ENCODE measurements at regions not wholly inside any gene's neighbourhood (a gene's known extent, or its start where the extent isn't known, plus 50 kb on each side); places are given as distances from the start of the nearest gene placed in this dataset.

- DNase-seq (ENCODE audit: low read depth), result no peak
- TF ChIP-seq CTCF (IDR thresholded peaks at IDR 0.05; ENCODE audit: low read depth, low read length) (no peak), MAX (IDR thresholded peaks at IDR 0.05; ENCODE audit: low read depth, low read length) (no peak), POLR2A (IDR thresholded peaks at IDR 0.05; ENCODE audit: extremely low read depth, insufficient read length) (no peak), MYC (IDR thresholded peaks at IDR 0.05; ENCODE audit: low read depth, low read length) (no peak)
These were observed 242.8 kb downstream of the GLI2 start for GRCh38 chr2:120978359-120979050.

GRCh38 chr2:120979398-120979797 is 243.7 kb downstream of the GLI2 start:
- H3K4me3 ChIP-seq (ENCODE audit: low read depth, low read length), result no peak overlapping the region
- TF ChIP-seq POLR2A (IDR thresholded peaks at IDR 0.05; ENCODE audit: extremely low read depth, insufficient read length) (no peak), MYC (IDR thresholded peaks at IDR 0.05; ENCODE audit: low read depth, low read length) (no peak), MAX (IDR thresholded peaks at IDR 0.05; ENCODE audit: low read depth, low read length) (no peak), CTCF (IDR thresholded peaks at IDR 0.05; ENCODE audit: low read depth, low read length) (no peak)
- DNase-seq (ENCODE audit: low read depth), result no peak

More at GRCh38 chr2:120978359-120979050, 242.8 kb downstream of the GLI2 start:
- no peak overlapping the region for H3K4me3 ChIP-seq (ENCODE audit: low read depth, low read length)

GRCh38 chr2:120979921-120980320 is 244.3 kb downstream of the GLI2 start:
- TF ChIP-seq CTCF (IDR thresholded peaks at IDR 0.05; ENCODE audit: low read depth, low read length), result no peak
- TF ChIP-seq MAX (IDR thresholded peaks at IDR 0.05; ENCODE audit: low read depth, low read length), result no peak
- no peak for TF ChIP-seq POLR2A (IDR thresholded peaks at IDR 0.05; ENCODE audit: extremely low read depth, insufficient read length)
- TF ChIP-seq MYC (IDR thresholded peaks at IDR 0.05; ENCODE audit: low read depth, low read length), result no peak
- DNase-seq (ENCODE audit: low read depth), result no peak
- no peak overlapping the region for H3K4me3 ChIP-seq (ENCODE audit: low read depth, low read length)

GRCh38 chr2:120981443-120981842 is 245.8 kb downstream of the GLI2 start:
- TF ChIP-seq POLR2A (IDR thresholded peaks at IDR 0.05; ENCODE audit: extremely low read depth, insufficient read length) (no peak), MYC (IDR thresholded peaks at IDR 0.05; ENCODE audit: low read depth, low read length) (no peak), MAX (IDR thresholded peaks at IDR 0.05; ENCODE audit: low read depth, low read length) (no peak), CTCF (IDR thresholded peaks at IDR 0.05; ENCODE audit: low read depth, low read length) (no peak)
- DNase-seq (ENCODE audit: low read depth), result no peak
- no peak overlapping the region for H3K4me3 ChIP-seq (ENCODE audit: low read depth, low read length)

GRCh38 chr2:120982598-120982997 is 246.9 kb downstream of the GLI2 start:
- no peak overlapping the region for H3K4me3 ChIP-seq (ENCODE audit: low read depth, low read length)
- no peak for TF ChIP-seq MYC (IDR thresholded peaks at IDR 0.05; ENCODE audit: low read depth, low read length)
- TF ChIP-seq MAX (IDR thresholded peaks at IDR 0.05; ENCODE audit: low read depth, low read length), result no peak
- no peak for TF ChIP-seq POLR2A (IDR thresholded peaks at IDR 0.05; ENCODE audit: extremely low read depth, insufficient read length)
- no peak for TF ChIP-seq CTCF (IDR thresholded peaks at IDR 0.05; ENCODE audit: low read depth, low read length)
- DNase-seq (ENCODE audit: low read depth), result no peak

Measured in NB4 (cell line).